CD14-positive monocyte (primary cell): ENCODE measurements at regions not wholly inside any gene's neighbourhood (a gene's known extent, or its start where the extent isn't known, plus 50 kb on each side); places are given as distances from the start of the nearest gene placed in this dataset.
"Not testable (repeated sequence)": the region's sequence is repeated elsewhere in the genome, so short reads cannot be mapped to it uniquely, and the experiment has no call there.

Experiments
- DNase-seq, 3 donors: peaks; one replicate each; pipeline ENCODE4 v3.0.0-alpha.2; 2011 to 2022
- H2AFZ ChIP-seq: 2 replicates; pipeline ENCODE4 v1.6.0; 2012; ENCODE audit warnings: mild to moderate bottlenecking, low read depth, low read length, inconsistent platforms; ENCODE audit not compliant: insufficient read depth, poor library complexity, severe bottlenecking
- H3K27ac ChIP-seq, 2 donors: 1 replicate in 1 of 2; 2 replicates in 1 of 2; pipeline ENCODE4 v1.5.1; 2012 to 2013; ENCODE audit warnings: low read length in 2 of 2, control low read depth in 1 of 2, inconsistent platforms in 1 of 2, low read depth in 1 of 2, mild to moderate bottlenecking in 1 of 2
- H3K27me3 ChIP-seq, 2 donors: one replicate each; pipeline versions ENCODE4 v1.6.0 to v1.6.1; 2011 to 2013; ENCODE audit warnings: low read length in 2 of 2; ENCODE audit not compliant: control insufficient read depth in 2 of 2, insufficient read depth in 2 of 2
- H3K36me3 ChIP-seq, 2 donors: replicated peaks in 1 of 2; 1 replicate in 1 of 2; 2 replicates in 1 of 2; pipeline versions ENCODE4 v1.5.1 to v1.6.1; 2012 to 2013; ENCODE audit warnings: low read length in 2 of 2, control low read depth in 1 of 2, inconsistent platforms in 1 of 2, mild to moderate bottlenecking in 1 of 2; ENCODE audit not compliant: insufficient read depth in 2 of 2, control insufficient read depth in 1 of 2
- H3K4me1 ChIP-seq, 2 donors: 1 replicate in 1 of 2; 2 replicates in 1 of 2; pipeline versions ENCODE4 v1.5.1 to v1.6.1; 2012 to 2013; ENCODE audit warnings: low read length in 2 of 2, control low read depth in 1 of 2, inconsistent platforms in 1 of 2, mild to moderate bottlenecking in 1 of 2, moderate library complexity in 1 of 2; ENCODE audit not compliant: insufficient read depth in 2 of 2, control insufficient read depth in 1 of 2
- H3K4me2 ChIP-seq: replicated peaks from 2 replicates; pipeline ENCODE3; 2012; ENCODE audit warnings: low read length, moderate library complexity, mild to moderate bottlenecking; ENCODE audit not compliant: poor library complexity, severe bottlenecking; ENCODE audit errors: extremely low read depth
- H3K4me3 ChIP-seq, 3 experiments: fragments of 200-600 bp in 1 of 3; sonication (generic) in 1 of 3; replicated peaks in 1 of 3; 1 replicate in 2 of 3; 2 replicates in 1 of 3; pipeline ENCODE4 v1.5.1; 2011 to 2013; ENCODE audit warnings: low read length in 3 of 3, mild to moderate bottlenecking in 3 of 3, control low read depth in 2 of 3, low read depth in 2 of 3, inconsistent platforms in 1 of 3, moderate library complexity in 1 of 3
- H3K79me2 ChIP-seq: 2 replicates; pipeline ENCODE4 v1.6.0; 2012; ENCODE audit warnings: mild to moderate bottlenecking, control low read depth, inconsistent platforms, low read length, moderate library complexity; ENCODE audit not compliant: insufficient read depth
- H3K9ac ChIP-seq: 2 replicates; pipeline ENCODE4 v1.6.0; 2017; ENCODE audit warnings: low read length, mild to moderate bottlenecking; ENCODE audit not compliant: insufficient read depth, poor library complexity, severe bottlenecking
- H3K9me3 ChIP-seq, 2 donors: replicated peaks in 1 of 2; 1 replicate in 1 of 2; 2 replicates in 1 of 2; pipeline versions ENCODE4 v1.5.1 to v1.6.1; 2012 to 2013; ENCODE audit warnings: low read length in 2 of 2, control low read depth in 1 of 2; ENCODE audit not compliant: control insufficient read depth in 1 of 2, insufficient read depth in 1 of 2
- H4K20me1 ChIP-seq: 2 replicates; pipeline ENCODE4 v1.6.0; 2012; ENCODE audit warnings: mild to moderate bottlenecking, low read length, control low read depth, moderate library complexity; ENCODE audit not compliant: insufficient read depth
- H3K27ac Mint-ChIP-seq, 7 donors: one replicate each; pipeline ENCODE4 v1.8.0; 2020; ENCODE audit warnings: mild to moderate bottlenecking in 7 of 7, mixed read lengths in 7 of 7, moderate library complexity in 6 of 7, inconsistent platforms in 2 of 7
- H3K27me3 Mint-ChIP-seq, 3 donors: one replicate each; pipeline ENCODE4 v1.8.0; 2021 to 2022; ENCODE audit warnings: low read depth in 3 of 3, mild to moderate bottlenecking in 3 of 3, mixed read lengths in 3 of 3, moderate library complexity in 3 of 3, inconsistent platforms in 1 of 3
- H3K36me3 Mint-ChIP-seq, 2 donors: one replicate each; pipeline ENCODE4 v1.8.0; 2020; ENCODE audit warnings: mixed read lengths in 2 of 2, inconsistent platforms in 1 of 2, mild to moderate bottlenecking in 1 of 2
- H3K4me1 Mint-ChIP-seq: one replicate; pipeline ENCODE4 v1.8.0; 2020; ENCODE audit warnings: mild to moderate bottlenecking, mixed read lengths
- H3K4me3 Mint-ChIP-seq, 2 donors: one replicate each; pipeline ENCODE4 v1.8.0; 2020; ENCODE audit warnings: mild to moderate bottlenecking in 2 of 2, mixed read lengths in 2 of 2, moderate library complexity in 1 of 2
- H3K9me3 Mint-ChIP-seq, 7 donors: one replicate each; pipeline ENCODE4 v1.8.0; 2020 to 2022; ENCODE audit warnings: mixed read lengths in 7 of 7, mild to moderate bottlenecking in 6 of 7, moderate library complexity in 6 of 7, inconsistent platforms in 2 of 7
- CTCF ChIP-seq: fragments of 200-600 bp; IDR thresholded peaks from one replicate; pipeline ENCODE4 v1.8.0; 2022; ENCODE audit warnings: antibody characterized with exemption, mild to moderate bottlenecking
- WGBS: methylation state at CpG from one replicate; pipeline ENCODE4 v1.1.5; 2013; ENCODE audit warnings: missing lambda C conversion rate; ENCODE audit not compliant: insufficient coverage; 5-methylcytosine and 5-hydroxymethylcytosine counted together
- intact Hi-C, 2 donors: fragments of 100-400 bp; cut with micrococcal nuclease; formaldehyde crosslinking; loops; one replicate each; pipeline versions ENCODE4 v1.15.0 to v1.15.1; 2023

- H3K27ac ChIP-seq, H3K36me3 Mint-ChIP-seq, H3K9ac ChIP-seq, H3K27ac Mint-ChIP-seq, H2AFZ ChIP-seq, H3K4me1 Mint-ChIP-seq, H3K27me3 ChIP-seq, H3K36me3 ChIP-seq, H3K4me2 ChIP-seq, H3K79me2 ChIP-seq, DNase-seq, intact Hi-C loops, H4K20me1 ChIP-seq, H3K4me3 Mint-ChIP-seq, H3K4me1 ChIP-seq, H3K4me3 ChIP-seq: not testable (repeated sequence)
- Mint-ChIP-seq H3K9me3 (peaks cover 24 to 59% (median 43%) of the 10 kb centered on the region in 7 donors), H3K27me3 (peaks cover 0 to 29% (median 1%) of the 10 kb centered on the region in 3 donors)
- peaks cover 32 to 33% of the 10 kb centered on the region in 2 donors for H3K9me3 ChIP-seq
- no CpG with 5 or more reads among the region's 4 CpGs for WGBS
Measured at GRCh38 chr20:29755854-29756498, 1501.5 kb upstream of the DEFB115 start.

DNA sequence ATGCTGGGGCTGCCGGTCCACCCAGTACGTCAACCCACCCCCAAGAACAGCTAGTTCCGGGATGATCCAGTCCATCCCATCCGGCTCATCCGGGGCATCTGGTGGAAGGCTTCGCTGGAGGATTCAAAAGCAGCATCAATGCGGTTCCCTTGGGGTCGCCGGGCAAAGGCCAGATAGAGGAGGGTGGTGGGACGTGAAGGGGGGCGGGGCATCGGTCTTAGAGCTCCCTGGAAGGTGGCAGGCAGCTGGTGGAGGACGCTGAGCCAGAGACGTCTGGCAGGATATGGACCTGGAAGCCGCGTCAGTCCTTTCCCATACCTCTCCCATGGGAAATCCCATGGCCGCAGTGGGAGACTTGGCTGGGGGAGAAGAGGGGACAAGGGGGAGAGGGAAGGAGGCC, 1500.8 kb upstream of the DEFB115 start:
- no peak overlapping the region for H3K4me2 ChIP-seq
- no peaks in the 10 kb centered on the region for H3K36me3 ChIP-seq
- H3K27ac Mint-ChIP-seq, result no peak overlapping the region
- WGBS, result 100% methylated on average over 1 of the region's 17 CpGs
- H3K9me3 Mint-ChIP-seq, result peaks cover 22 to 57% (median 38%) of the 10 kb centered on the region in 7 donors
- H3K36me3 Mint-ChIP-seq, result no peaks in the 10 kb centered on the region
- no peak overlapping the region for H2AFZ ChIP-seq
- no peak overlapping the region for H3K9ac ChIP-seq
- H3K27me3 Mint-ChIP-seq, result peaks cover 0 to 28% (median 0%) of the 10 kb centered on the region in 3 donors
- H4K20me1 ChIP-seq, result no peaks in the 10 kb centered on the region
- peaks cover 29 to 37% of the 10 kb centered on the region in 2 donors for H3K9me3 ChIP-seq
- no peak overlapping the region for H3K27ac ChIP-seq
- TF ChIP-seq CTCF, result no peak
- no peaks in the 10 kb centered on the region for H3K27me3 ChIP-seq
- H3K79me2 ChIP-seq, result no peaks in the 10 kb centered on the region
- intact Hi-C loops, result no loop called here
- no peak overlapping the region for H3K4me3 ChIP-seq
- H3K4me1 ChIP-seq, result no peaks in the 10 kb centered on the region
- DNase-seq, result no peak
- H3K4me1 Mint-ChIP-seq, result no peaks in the 10 kb centered on the region
- no peak overlapping the region for H3K4me3 Mint-ChIP-seq

DNA sequence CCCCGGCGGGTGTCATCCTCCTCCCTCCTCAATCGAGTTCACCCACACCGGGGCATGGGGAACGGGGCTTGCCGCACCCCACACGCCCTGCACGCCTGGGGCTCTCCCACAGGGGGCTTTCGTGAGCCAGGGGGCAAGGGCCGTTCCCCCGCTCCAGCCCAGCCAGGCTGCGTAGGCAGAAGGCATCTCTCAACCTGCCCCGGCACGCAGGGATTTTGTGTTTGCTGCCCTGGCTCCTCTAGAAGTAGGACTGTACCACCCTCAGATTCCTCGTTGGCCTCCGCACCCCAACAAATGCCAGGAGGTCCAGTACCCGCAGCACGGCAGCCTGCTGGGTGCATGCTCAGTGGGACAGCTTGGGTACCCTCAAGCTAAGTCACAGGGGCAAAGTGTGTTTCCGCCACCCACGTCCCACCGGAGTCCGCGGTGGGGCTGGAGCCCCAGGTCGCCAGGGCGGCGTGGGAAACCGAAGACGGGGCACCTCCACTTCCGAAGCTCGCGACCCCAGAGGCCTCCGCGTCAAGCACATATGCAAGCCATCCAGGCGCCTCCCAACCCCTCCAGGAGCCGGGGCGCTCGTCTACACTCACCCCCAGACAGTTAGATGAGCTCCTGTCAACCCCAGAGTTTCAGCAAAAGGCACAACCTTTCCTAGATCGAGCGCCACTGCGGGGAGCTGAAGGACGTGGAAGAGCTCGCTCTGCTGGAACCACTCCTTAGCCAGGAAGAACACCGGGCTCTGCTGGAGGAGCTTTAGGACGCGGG, 1495.7 kb upstream of the DEFB115 start:
- peaks cover 0 to 40% (median 0%) of the 10 kb centered on the region in 3 donors for H3K27me3 Mint-ChIP-seq
- H4K20me1 ChIP-seq, H3K9ac ChIP-seq, H3K27ac ChIP-seq, H3K36me3 ChIP-seq, H3K4me2 ChIP-seq, H3K4me1 Mint-ChIP-seq, DNase-seq, intact Hi-C loops, H3K79me2 ChIP-seq, H2AFZ ChIP-seq, H3K4me1 ChIP-seq, H3K4me3 Mint-ChIP-seq, H3K27me3 ChIP-seq, H3K27ac Mint-ChIP-seq, H3K4me3 ChIP-seq, H3K36me3 Mint-ChIP-seq: not testable (repeated sequence)
- H3K9me3 Mint-ChIP-seq, result peaks cover 8 to 53% (median 31%) of the 10 kb centered on the region in 7 donors
- H3K9me3 ChIP-seq, result peaks cover 22 to 46% of the 10 kb centered on the region in 2 donors
- WGBS, result 59% methylated on average over 35 of the region's 45 CpGs
